ENCODE measurements at regions not wholly inside any gene's neighbourhood (a gene's known extent, or its start where the extent isn't known, plus 50 kb on each side); places are given as distances from the start of the nearest gene placed in this dataset.
"Not testable (repeated sequence)": the region's sequence is repeated elsewhere in the genome, so short reads cannot be mapped to it uniquely, and the experiment has no call there.

- no peak for ATAC-seq (ENCODE audit: low read depth in 2 of 2)
- Mint-ChIP-seq H3K4me3 (peak overlapping the region in 1 of 4 donors; percentile 59), H3K27ac (no peak overlapping the region), H3K9me3 (peaks cover 0 to 5% (median 0%) of the 10 kb centered on the region in 7 donors), H3K4me1 (peaks cover 0 to 26% (median 3%) of the 10 kb centered on the region in 4 donors), H3K36me3 (peaks cover 4% of the 10 kb centered on the region), H3K27me3 (no peaks in the 10 kb centered on the region)
- no peaks in the 10 kb centered on the region for H3K4me1 ChIP-seq (ENCODE audit: control insufficient read depth, insufficient read depth, low read length, poor library complexity, severe bottlenecking)
- no peak for DNase-seq
- H3K27me3 ChIP-seq (ENCODE audit: control insufficient read depth, insufficient read depth, low read length) = no peaks in the 10 kb centered on the region
- no peaks in the 10 kb centered on the region for H3K36me3 ChIP-seq (ENCODE audit: control insufficient read depth, insufficient read depth, low read length)
- no peak overlapping the region for H3K4me3 ChIP-seq (ENCODE audit: low read depth, low read length)
- no peaks in the 10 kb centered on the region for H3K9me3 ChIP-seq (ENCODE audit: control insufficient read depth in 2 of 2, low read length in 2 of 2)
- H3K27ac ChIP-seq (ENCODE audit: insufficient read depth, low read length, poor library complexity, severe bottlenecking) = no peak overlapping the region
Measured at GRCh38 chr4:10831727-10832408, 147.3 kb upstream of the CLNK start.

DNA sequence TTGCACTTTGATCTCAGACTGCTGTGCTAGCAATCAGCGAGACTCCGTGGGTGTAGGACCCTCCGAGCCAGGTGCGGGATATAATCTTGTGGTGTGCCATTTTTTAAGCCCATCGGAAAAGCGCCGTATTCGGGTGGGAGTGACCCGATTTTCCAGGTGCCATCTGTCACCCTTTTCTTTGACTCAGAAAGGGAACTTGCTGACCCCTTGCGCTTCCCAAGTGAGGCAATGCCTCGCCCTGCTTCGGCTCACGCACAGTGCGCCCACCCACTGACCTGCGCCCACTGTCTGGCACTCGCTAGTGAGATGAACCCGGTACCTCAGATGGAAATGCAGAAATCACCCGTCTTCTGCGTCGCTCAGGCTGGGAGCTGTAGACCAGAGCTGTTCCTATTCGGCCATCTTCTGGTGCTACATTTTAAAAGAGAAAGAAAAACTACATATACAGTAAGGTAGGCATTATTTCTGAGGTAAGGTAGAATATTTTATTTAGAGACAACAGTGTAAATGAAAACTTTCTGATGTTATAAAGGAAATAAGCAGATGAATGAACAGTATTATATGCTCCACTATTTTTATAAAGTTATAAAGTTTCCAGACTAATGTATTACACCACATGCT, 144.5 kb upstream of the CLNK start:
- H3K4me3 ChIP-seq (ENCODE audit: low read depth, low read length) = peak overlapping the region; percentile 61
- not testable (repeated sequence) for ATAC-seq (ENCODE audit: low read depth in 2 of 2); H3K27me3 ChIP-seq (ENCODE audit: control insufficient read depth, insufficient read depth, low read length); H3K36me3 Mint-ChIP-seq; H3K9me3 Mint-ChIP-seq; H3K9me3 ChIP-seq (ENCODE audit: control insufficient read depth in 2 of 2, low read length in 2 of 2); H3K27me3 Mint-ChIP-seq; H3K27ac ChIP-seq (ENCODE audit: insufficient read depth, low read length, poor library complexity, severe bottlenecking); H3K36me3 ChIP-seq (ENCODE audit: control insufficient read depth, insufficient read depth, low read length); H3K4me1 ChIP-seq (ENCODE audit: control insufficient read depth, insufficient read depth, low read length, poor library complexity, severe bottlenecking)
- DNase-seq = peak in 1 of 3 donors; percentile 6
- H3K4me3 Mint-ChIP-seq = peak overlapping the region; percentile 85 to 88 (median 87)
- peaks cover 0 to 25% (median 3%) of the 10 kb centered on the region in 4 donors for H3K4me1 Mint-ChIP-seq
- H3K27ac Mint-ChIP-seq = peak overlapping the region; percentile 60 to 80 (median 66)

DNA sequence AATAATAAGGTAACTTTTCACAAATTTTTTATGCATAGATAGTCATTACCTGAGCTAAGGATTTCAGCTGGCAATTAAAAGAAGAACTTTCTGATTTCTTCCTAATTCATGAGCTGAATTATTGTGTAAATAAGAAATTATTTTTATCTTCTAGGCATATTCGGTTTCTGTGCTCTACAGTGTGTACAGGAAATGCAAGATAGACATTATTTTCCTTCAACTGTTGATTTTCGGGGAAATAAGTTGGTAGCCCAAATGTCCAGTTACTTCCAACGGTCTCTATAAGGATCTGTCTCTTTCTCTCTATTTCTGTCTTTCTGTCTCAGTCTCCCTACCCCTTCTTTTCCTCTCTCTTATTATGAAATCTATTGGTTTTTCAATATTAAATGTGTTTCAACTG, 137.3 kb upstream of the CLNK start:
- no peak for ATAC-seq (ENCODE audit: low read depth in 2 of 2)
- H3K4me1 Mint-ChIP-seq = no peaks in the 10 kb centered on the region
- no peaks in the 10 kb centered on the region for H3K36me3 Mint-ChIP-seq

GRCh38 chr4:10816571-10816970, 132.0 kb upstream of the CLNK start:
- H3K4me3 Mint-ChIP-seq = no peak overlapping the region
- no peaks in the 10 kb centered on the region for H3K9me3 ChIP-seq (ENCODE audit: control insufficient read depth in 2 of 2, low read length in 2 of 2)
- H3K27me3 Mint-ChIP-seq = no peaks in the 10 kb centered on the region
- ATAC-seq (ENCODE audit: low read depth in 2 of 2) (no peak), DNase-seq (no peak)
- H3K4me1 ChIP-seq (ENCODE audit: control insufficient read depth, insufficient read depth, low read length, poor library complexity, severe bottlenecking) = no peaks in the 10 kb centered on the region
- no peaks in the 10 kb centered on the region for H3K36me3 ChIP-seq (ENCODE audit: control insufficient read depth, insufficient read depth, low read length)
- H3K27ac ChIP-seq (ENCODE audit: insufficient read depth, low read length, poor library complexity, severe bottlenecking) = no peak overlapping the region
- H3K4me1 Mint-ChIP-seq = no peaks in the 10 kb centered on the region
- no peak overlapping the region for H3K4me3 ChIP-seq (ENCODE audit: low read depth, low read length)
- H3K27ac Mint-ChIP-seq = no peak overlapping the region
- H3K36me3 Mint-ChIP-seq = no peaks in the 10 kb centered on the region
- peaks cover 0 to 5% (median 0%) of the 10 kb centered on the region in 7 donors for H3K9me3 Mint-ChIP-seq
- H3K27me3 ChIP-seq (ENCODE audit: control insufficient read depth, insufficient read depth, low read length) = no peaks in the 10 kb centered on the region

More for the DNA sequence above, 137.3 kb upstream of the CLNK start:
- Mint-ChIP-seq H3K4me3 (no peak overlapping the region), H3K27me3 (no peaks in the 10 kb centered on the region), H3K9me3 (peaks cover 0 to 1% (median 0%) of the 10 kb centered on the region in 7 donors), H3K27ac (no peak overlapping the region)
- Histone ChIP-seq H3K27ac (ENCODE audit: insufficient read depth, low read length, poor library complexity, severe bottlenecking) (no peak overlapping the region), H3K9me3 (ENCODE audit: control insufficient read depth in 2 of 2, low read length in 2 of 2) (no peaks in the 10 kb centered on the region), H3K36me3 (ENCODE audit: control insufficient read depth, insufficient read depth, low read length) (no peaks in the 10 kb centered on the region), H3K27me3 (ENCODE audit: control insufficient read depth, insufficient read depth, low read length) (no peaks in the 10 kb centered on the region), H3K4me1 (ENCODE audit: control insufficient read depth, insufficient read depth, low read length, poor library complexity, severe bottlenecking) (no peaks in the 10 kb centered on the region), H3K4me3 (ENCODE audit: low read depth, low read length) (no peak overlapping the region)
- DNase-seq = no peak

DNA sequence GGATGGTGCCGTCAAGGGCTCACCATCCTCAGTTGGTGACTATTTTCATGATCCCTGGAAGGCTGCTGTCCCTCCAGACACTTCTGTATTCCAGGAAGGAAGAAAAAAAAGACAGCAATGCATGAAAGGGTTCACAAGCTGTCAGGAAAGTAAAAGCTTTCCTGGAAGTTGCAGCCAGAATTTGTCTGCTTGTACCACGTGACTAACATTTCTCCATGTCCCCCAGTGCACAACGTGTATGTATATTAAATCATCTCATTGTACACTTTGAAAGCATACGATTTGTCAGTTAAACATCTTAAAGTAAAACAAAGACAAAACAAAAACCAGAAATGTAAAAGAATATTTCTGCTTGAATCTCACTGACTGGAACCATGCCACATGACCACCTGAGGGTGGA, 127.4 kb upstream of the CLNK start:
- Mint-ChIP-seq H3K9me3 (peaks cover 0 to 11% (median 1%) of the 10 kb centered on the region in 7 donors), H3K4me3 (no peak overlapping the region), H3K36me3 (no peaks in the 10 kb centered on the region), H3K4me1 (no peaks in the 10 kb centered on the region), H3K27ac (no peak overlapping the region), H3K27me3 (no peaks in the 10 kb centered on the region)
- Histone ChIP-seq H3K27ac (ENCODE audit: insufficient read depth, low read length, poor library complexity, severe bottlenecking) (no peak overlapping the region), H3K4me1 (ENCODE audit: control insufficient read depth, insufficient read depth, low read length, poor library complexity, severe bottlenecking) (no peaks in the 10 kb centered on the region), H3K36me3 (ENCODE audit: control insufficient read depth, insufficient read depth, low read length) (no peaks in the 10 kb centered on the region), H3K9me3 (ENCODE audit: control insufficient read depth in 2 of 2, low read length in 2 of 2) (peaks cover 0 to 1% of the 10 kb centered on the region in 2 experiments), H3K4me3 (ENCODE audit: low read depth, low read length) (no peak overlapping the region), H3K27me3 (ENCODE audit: control insufficient read depth, insufficient read depth, low read length) (no peaks in the 10 kb centered on the region)
- no peak for ATAC-seq (ENCODE audit: low read depth in 2 of 2)
- no peak for DNase-seq

- no peak for DNase-seq
- no peaks in the 10 kb centered on the region for H3K4me1 Mint-ChIP-seq
Measured at GRCh38 chr4:10810411-10810810, 125.8 kb upstream of the CLNK start.

GRCh38 chr4:10809905-10810304, 125.3 kb upstream of the CLNK start:
- H3K27ac Mint-ChIP-seq = peak overlapping the region in 1 of 3 donors; percentile 4
- H3K27ac ChIP-seq (ENCODE audit: insufficient read depth, low read length, poor library complexity, severe bottlenecking) = no peak overlapping the region
- H3K4me3 Mint-ChIP-seq = no peak overlapping the region

More at GRCh38 chr4:10810411-10810810, 125.8 kb upstream of the CLNK start:
- no peaks in the 10 kb centered on the region for H3K27me3 ChIP-seq (ENCODE audit: control insufficient read depth, insufficient read depth, low read length)
- no peaks in the 10 kb centered on the region for H3K36me3 ChIP-seq (ENCODE audit: control insufficient read depth, insufficient read depth, low read length)
- H3K36me3 Mint-ChIP-seq = no peaks in the 10 kb centered on the region
- H3K27me3 Mint-ChIP-seq = no peaks in the 10 kb centered on the region
- no peak overlapping the region for H3K27ac ChIP-seq (ENCODE audit: insufficient read depth, low read length, poor library complexity, severe bottlenecking)
- H3K4me3 ChIP-seq (ENCODE audit: low read depth, low read length) = no peak overlapping the region
- no peak overlapping the region for H3K4me3 Mint-ChIP-seq
- peaks cover 0 to 1% of the 10 kb centered on the region in 2 experiments for H3K9me3 ChIP-seq (ENCODE audit: control insufficient read depth in 2 of 2, low read length in 2 of 2)
- no peak for ATAC-seq (ENCODE audit: low read depth in 2 of 2)
- H3K9me3 Mint-ChIP-seq = peaks cover 0 to 11% (median 3%) of the 10 kb centered on the region in 7 donors
- no peak overlapping the region for H3K27ac Mint-ChIP-seq
- H3K4me1 ChIP-seq (ENCODE audit: control insufficient read depth, insufficient read depth, low read length, poor library complexity, severe bottlenecking) = no peaks in the 10 kb centered on the region

DNA sequence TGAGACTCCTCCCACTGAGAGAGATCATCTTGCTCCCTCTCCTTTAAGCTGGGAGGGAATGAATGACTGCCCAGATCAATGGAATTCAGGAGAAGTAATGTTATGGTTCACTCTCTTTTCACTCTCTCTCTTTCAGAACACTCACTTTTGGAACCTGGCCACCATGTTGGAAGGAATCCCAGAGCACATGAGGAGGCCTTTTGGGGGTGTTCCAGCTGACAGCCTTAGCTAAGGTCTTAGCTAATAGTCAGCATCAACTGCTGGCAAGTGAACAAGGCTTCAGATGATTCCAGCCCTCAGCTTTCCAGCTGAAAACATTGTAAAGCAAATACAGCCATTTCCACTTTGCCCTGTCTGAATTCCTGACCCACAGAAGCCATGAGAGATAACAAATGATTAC, 124.0 kb upstream of the CLNK start:
- ATAC-seq (ENCODE audit: low read depth in 2 of 2) (no peak), DNase-seq (no peak)
- Mint-ChIP-seq H3K36me3 (no peaks in the 10 kb centered on the region), H3K27me3 (no peaks in the 10 kb centered on the region), H3K4me1 (no peaks in the 10 kb centered on the region), H3K4me3 (peak overlapping the region in 1 of 4 donors; percentile 57), H3K27ac (no peak overlapping the region), H3K9me3 (peaks cover 0 to 7% (median 2%) of the 10 kb centered on the region in 7 donors)
- H3K4me1 ChIP-seq (ENCODE audit: control insufficient read depth, insufficient read depth, low read length, poor library complexity, severe bottlenecking) = no peaks in the 10 kb centered on the region
- H3K36me3 ChIP-seq (ENCODE audit: control insufficient read depth, insufficient read depth, low read length) = no peaks in the 10 kb centered on the region
- no peaks in the 10 kb centered on the region for H3K27me3 ChIP-seq (ENCODE audit: control insufficient read depth, insufficient read depth, low read length)
- no peak overlapping the region for H3K4me3 ChIP-seq (ENCODE audit: low read depth, low read length)
- H3K9me3 ChIP-seq (ENCODE audit: control insufficient read depth in 2 of 2, low read length in 2 of 2) = peaks cover 0 to 1% of the 10 kb centered on the region in 2 experiments
- no peak overlapping the region for H3K27ac ChIP-seq (ENCODE audit: insufficient read depth, low read length, poor library complexity, severe bottlenecking)

More at GRCh38 chr4:10809905-10810304, 125.3 kb upstream of the CLNK start:
- Mint-ChIP-seq H3K9me3 (peaks cover 0 to 11% (median 3%) of the 10 kb centered on the region in 7 donors), H3K36me3 (no peaks in the 10 kb centered on the region), H3K4me1 (no peaks in the 10 kb centered on the region), H3K27me3 (no peaks in the 10 kb centered on the region)
- Histone ChIP-seq H3K36me3 (ENCODE audit: control insufficient read depth, insufficient read depth, low read length) (no peaks in the 10 kb centered on the region), H3K27me3 (ENCODE audit: control insufficient read depth, insufficient read depth, low read length) (no peaks in the 10 kb centered on the region), H3K9me3 (ENCODE audit: control insufficient read depth in 2 of 2, low read length in 2 of 2) (peaks cover 0 to 1% of the 10 kb centered on the region in 2 experiments), H3K4me3 (ENCODE audit: low read depth, low read length) (no peak overlapping the region), H3K4me1 (ENCODE audit: control insufficient read depth, insufficient read depth, low read length, poor library complexity, severe bottlenecking) (no peaks in the 10 kb centered on the region)
- ATAC-seq (ENCODE audit: low read depth in 2 of 2) = no peak
- no peak for DNase-seq
